GM18520 (cell line): ENCODE measurements at regions not wholly inside any gene's neighbourhood (a gene's known extent, or its start where the extent isn't known, plus 50 kb on each side); places are given as distances from the start of the nearest gene placed in this dataset.
"Not testable (repeated sequence)": the region's sequence is repeated elsewhere in the genome, so short reads cannot be mapped to it uniquely, and the experiment has no call there.

Experiments
- ATAC-seq: cut with Tn5 transposase; IDR thresholded peaks from one replicate; pipeline ENCODE4 v1.9.1; 2021; ENCODE audit not compliant: unreplicated experiment

GRCh38 chr18:55688030-55688429, 100.0 kb upstream of the TCF4 start:
- no peak for ATAC-seq

- no peak for ATAC-seq
Measured at GRCh38 chr18:55687106-55687505, 99.1 kb upstream of the TCF4 start.

GRCh38 chr18:55685638-55686037, 97.6 kb upstream of the TCF4 start:
- ATAC-seq, result no peak

- no peak for ATAC-seq
Measured at GRCh38 chr18:55672574-55673361, 84.8 kb upstream of the TCF4 start.

GRCh38 chr18:55665506-55665905, 77.5 kb upstream of the TCF4 start:
- no peak for ATAC-seq

GRCh38 chr18:55664758-55665400, 76.9 kb upstream of the TCF4 start:
- not testable (repeated sequence) for ATAC-seq

GRCh38 chr18:55663891-55664290, 75.9 kb upstream of the TCF4 start:
- no peak for ATAC-seq

GRCh38 chr18:55658598-55658997, 70.6 kb upstream of the TCF4 start:
- no peak for ATAC-seq

- no peak for ATAC-seq
Measured at GRCh38 chr18:55657572-55658331, 69.8 kb upstream of the TCF4 start.

- no peak for ATAC-seq
Measured at GRCh38 chr18:55654986-55655385, 67.0 kb upstream of the TCF4 start.

- ATAC-seq, result no peak
Measured at GRCh38 chr18:55651236-55651635, 63.2 kb upstream of the TCF4 start.

- no peak for ATAC-seq
Measured at GRCh38 chr18:55650363-55650870, 62.4 kb upstream of the TCF4 start.

- no peak for ATAC-seq
Measured at GRCh38 chr18:55647331-55647730, 59.3 kb upstream of the TCF4 start.

GRCh38 chr18:55642191-55642590, 54.2 kb upstream of the TCF4 start:
- ATAC-seq, result no peak

GRCh38 chr18:55641486-55641885, 53.5 kb upstream of the TCF4 start:
- no peak for ATAC-seq
